ENCODE measurements at regions not wholly inside any gene's neighbourhood (a gene's known extent, or its start where the extent isn't known, plus 50 kb on each side); places are given as distances from the start of the nearest gene placed in this dataset.

DNA sequence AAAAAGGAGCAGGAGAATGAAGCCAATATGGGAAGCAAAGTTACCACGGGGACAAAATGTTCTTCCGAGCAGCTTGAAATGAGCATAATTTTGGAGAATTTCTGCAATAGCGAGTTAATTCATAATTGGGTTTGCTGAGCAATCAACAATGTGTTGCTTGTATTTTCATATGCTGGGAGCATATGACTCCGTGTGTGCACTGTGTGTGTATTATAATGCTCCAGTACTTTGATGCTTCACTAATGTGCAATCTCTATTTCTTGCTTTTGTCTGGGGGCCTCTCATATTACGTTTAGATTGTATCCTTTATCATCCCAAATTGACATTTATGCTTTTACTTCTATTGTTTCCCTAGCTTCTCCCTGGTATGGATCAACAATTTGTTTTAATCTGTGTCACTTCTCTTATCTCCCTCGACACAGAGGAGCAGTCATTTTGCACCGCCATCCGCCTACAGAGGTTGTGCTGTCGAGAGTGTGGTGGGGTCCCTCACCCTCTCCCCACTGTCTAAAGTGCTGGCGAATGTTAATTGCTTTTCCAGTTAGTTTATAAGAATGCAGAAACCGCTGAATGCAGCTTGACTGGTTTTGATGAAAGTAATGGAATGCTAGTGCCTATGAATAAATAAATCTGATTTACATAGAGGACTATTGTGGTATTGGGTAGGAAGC lies 372.5 kb upstream of the WWC1 start:
- TF ChIP-seq POLR2AphosphoS5 (IDR thresholded peaks at IDR 0.05) (no peak), POLR2A (IDR thresholded peaks at IDR 0.05) (no peak), EP300 (IDR thresholded peaks at IDR 0.05; ENCODE audit: low read depth) (no peak)
- TF ChIP-seq, protein P1, sequence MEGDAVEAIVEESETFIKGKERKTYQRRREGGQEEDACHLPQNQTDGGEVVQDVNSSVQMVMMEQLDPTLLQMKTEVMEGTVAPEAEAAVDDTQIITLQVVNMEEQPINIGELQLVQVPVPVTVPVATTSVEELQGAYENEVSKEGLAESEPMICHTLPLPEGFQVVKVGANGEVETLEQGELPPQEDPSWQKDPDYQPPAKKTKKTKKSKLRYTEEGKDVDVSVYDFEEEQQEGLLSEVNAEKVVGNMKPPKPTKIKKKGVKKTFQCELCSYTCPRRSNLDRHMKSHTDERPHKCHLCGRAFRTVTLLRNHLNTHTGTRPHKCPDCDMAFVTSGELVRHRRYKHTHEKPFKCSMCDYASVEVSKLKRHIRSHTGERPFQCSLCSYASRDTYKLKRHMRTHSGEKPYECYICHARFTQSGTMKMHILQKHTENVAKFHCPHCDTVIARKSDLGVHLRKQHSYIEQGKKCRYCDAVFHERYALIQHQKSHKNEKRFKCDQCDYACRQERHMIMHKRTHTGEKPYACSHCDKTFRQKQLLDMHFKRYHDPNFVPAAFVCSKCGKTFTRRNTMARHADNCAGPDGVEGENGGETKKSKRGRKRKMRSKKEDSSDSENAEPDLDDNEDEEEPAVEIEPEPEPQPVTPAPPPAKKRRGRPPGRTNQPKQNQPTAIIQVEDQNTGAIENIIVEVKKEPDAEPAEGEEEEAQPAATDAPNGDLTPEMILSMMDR (IDR thresholded peaks at IDR 0.05), result no peak

Data from transverse colon (tissue), 4 donors.